ENCODE measurements at regions not wholly inside any gene's neighbourhood (a gene's known extent, or its start where the extent isn't known, plus 50 kb on each side); places are given as distances from the start of the nearest gene placed in this dataset.

- H3K4me1 Mint-ChIP-seq (ENCODE audit: insufficient read depth, unreplicated experiment), result no peaks in the 10 kb centered on the region
- POLR2A ChIA-PET, result interaction anchor here (0.6 kb wide), 2 partner anchors 9 to 118 kb away, joined by 3 read pairs; no protein-coding TSS in a partner anchor
- no peaks in the 10 kb centered on the region for H3K9me3 Mint-ChIP-seq (ENCODE audit: unreplicated experiment)
- no peak for DNase-seq (ENCODE audit: unreplicated experiment)
- H3K27ac Mint-ChIP-seq (ENCODE audit: low read depth, unreplicated experiment), result no peak overlapping the region
- BruUV-seq (replicated peaks), result no TSS peak
- no peaks in the 10 kb centered on the region for H3K27me3 Mint-ChIP-seq (ENCODE audit: insufficient read depth, unreplicated experiment)
- CTCF ChIA-PET, result interaction anchor here (1.0 kb wide), 1 partner anchor 12 kb away, joined by 3 read pairs; no protein-coding TSS in a partner anchor
- intact Hi-C loops (cut with micrococcal nuclease), result no loop called here
- H3K4me3 Mint-ChIP-seq (ENCODE audit: unreplicated experiment), result no peak overlapping the region
- no peaks in the 10 kb centered on the region for H3K36me3 Mint-ChIP-seq (ENCODE audit: insufficient read depth, unreplicated experiment)
- TF ChIP-seq CTCF (IDR thresholded peaks at IDR 0.05; ENCODE audit: unreplicated experiment), result no peak
Observed at GRCh38 chr5:162377895-162378294, 310.3 kb downstream of the GABRG2 start.

- CTCF ChIA-PET, result interaction anchor here (0.6 kb wide), 1 partner anchor 1944 kb away, joined by 3 read pairs; no protein-coding TSS in a partner anchor
- TF ChIP-seq CTCF (IDR thresholded peaks at IDR 0.05; ENCODE audit: unreplicated experiment), result no peak
- intact Hi-C loops (cut with micrococcal nuclease), result no loop called here
- no peak overlapping the region for H3K4me3 Mint-ChIP-seq (ENCODE audit: unreplicated experiment)
- no peak for DNase-seq (ENCODE audit: unreplicated experiment)
- H3K9me3 Mint-ChIP-seq (ENCODE audit: unreplicated experiment), result no peaks in the 10 kb centered on the region
- BruUV-seq (replicated peaks), result no TSS peak
- no peak overlapping the region for H3K27ac Mint-ChIP-seq (ENCODE audit: low read depth, unreplicated experiment)
- H3K4me1 Mint-ChIP-seq (ENCODE audit: insufficient read depth, unreplicated experiment), result no peaks in the 10 kb centered on the region
- no peaks in the 10 kb centered on the region for H3K36me3 Mint-ChIP-seq (ENCODE audit: insufficient read depth, unreplicated experiment)
- no peaks in the 10 kb centered on the region for H3K27me3 Mint-ChIP-seq (ENCODE audit: insufficient read depth, unreplicated experiment)
- POLR2A ChIA-PET, result no interaction called here
Observed at GRCh38 chr5:162382839-162383238, 315.3 kb downstream of the GABRG2 start.

GRCh38 chr5:162384225-162384624, 316.7 kb downstream of the GABRG2 start:
- Mint-ChIP-seq H3K9me3 (ENCODE audit: unreplicated experiment) (peaks cover 6% of the 10 kb centered on the region), H3K27ac (ENCODE audit: low read depth, unreplicated experiment) (no peak overlapping the region), H3K27me3 (ENCODE audit: insufficient read depth, unreplicated experiment) (no peaks in the 10 kb centered on the region), H3K36me3 (ENCODE audit: insufficient read depth, unreplicated experiment) (no peaks in the 10 kb centered on the region), H3K4me3 (ENCODE audit: unreplicated experiment) (no peak overlapping the region), H3K4me1 (ENCODE audit: insufficient read depth, unreplicated experiment) (no peaks in the 10 kb centered on the region)
- no TSS peak for BruUV-seq (replicated peaks)
- ChIA-PET CTCF (interaction anchor here (0.6 kb wide), 1 partner anchor 299 kb away, joined by 3 read pairs; no protein-coding TSS in a partner anchor), POLR2A (interaction anchor here (0.6 to 0.7 kb wide), 2 partner anchors 21 to 54 kb away, joined by 3 read pairs; no protein-coding TSS in a partner anchor)
- intact Hi-C loops (cut with micrococcal nuclease), result no loop called here
- TF ChIP-seq CTCF (IDR thresholded peaks at IDR 0.05; ENCODE audit: unreplicated experiment), result no peak
- no peak for DNase-seq (ENCODE audit: unreplicated experiment)

- no peak for TF ChIP-seq CTCF (IDR thresholded peaks at IDR 0.05; ENCODE audit: unreplicated experiment)
- H3K36me3 Mint-ChIP-seq (ENCODE audit: insufficient read depth, unreplicated experiment), result no peaks in the 10 kb centered on the region
- peaks cover 36% of the 10 kb centered on the region for H3K9me3 Mint-ChIP-seq (ENCODE audit: unreplicated experiment)
- CTCF ChIA-PET, result no interaction called here
- H3K4me3 Mint-ChIP-seq (ENCODE audit: unreplicated experiment), result no peak overlapping the region
- no peak for DNase-seq (ENCODE audit: unreplicated experiment)
- H3K27ac Mint-ChIP-seq (ENCODE audit: low read depth, unreplicated experiment), result no peak overlapping the region
- intact Hi-C loops (cut with micrococcal nuclease), result no loop called here
- no peaks in the 10 kb centered on the region for H3K27me3 Mint-ChIP-seq (ENCODE audit: insufficient read depth, unreplicated experiment)
- no peaks in the 10 kb centered on the region for H3K4me1 Mint-ChIP-seq (ENCODE audit: insufficient read depth, unreplicated experiment)
- POLR2A ChIA-PET, result no interaction called here
- BruUV-seq (replicated peaks), result no TSS peak
Observed at GRCh38 chr5:162391833-162392232, 324.3 kb downstream of the GABRG2 start.

All from MCF 10A (cell line).